Activated CD4-positive, alpha-beta memory T cell treated with anti-CD3 and anti-CD28 coated beads, Interleukin-2, amount 10 ng/mL, durations not matched to agents 7 days and 5 days (primary cell): ENCODE measurements at regions not wholly inside any gene's neighbourhood (a gene's known extent, or its start where the extent isn't known, plus 50 kb on each side); places are given as distances from the start of the nearest gene placed in this dataset.

ENCODE experiments used
- CTCF ChIA-PET: fragments of 350-600 bp; sonication (Branson Sonifier 250); formaldehyde crosslinking; loops from one replicate; lab custom pipeline; 2021; ENCODE audit warnings: antibody characterized with exemption, inconsistent platforms; lab: Charles Lee
- POLR2A ChIA-PET: fragments of 350-600 bp; sonication (Branson Sonifier 250); formaldehyde crosslinking; loops from one replicate; lab custom pipeline; 2021; ENCODE audit warnings: antibody characterized with exemption; lab: Charles Lee
- DNase-seq: peaks from one replicate; pipeline ENCODE4 v3.0.0-alpha.2; 2020
- H3K27ac Mint-ChIP-seq: one replicate; pipeline ENCODE4 v1.8.0; 2021; ENCODE audit warnings: mild to moderate bottlenecking, mixed read lengths
- H3K27me3 Mint-ChIP-seq: one replicate; pipeline ENCODE4 v1.8.0; 2021; ENCODE audit warnings: mixed read lengths
- H3K36me3 Mint-ChIP-seq: one replicate; pipeline ENCODE4 v1.8.0; 2021; ENCODE audit warnings: low read depth, mixed read lengths
- H3K4me1 Mint-ChIP-seq: one replicate; pipeline ENCODE4 v1.8.0; 2021; ENCODE audit warnings: mixed read lengths
- H3K4me3 Mint-ChIP-seq: one replicate; pipeline ENCODE4 v1.8.0; 2021; ENCODE audit warnings: mild to moderate bottlenecking, mixed read lengths
- H3K9me3 Mint-ChIP-seq: one replicate; pipeline ENCODE4 v1.8.0; 2021; ENCODE audit warnings: mixed read lengths

DNA sequence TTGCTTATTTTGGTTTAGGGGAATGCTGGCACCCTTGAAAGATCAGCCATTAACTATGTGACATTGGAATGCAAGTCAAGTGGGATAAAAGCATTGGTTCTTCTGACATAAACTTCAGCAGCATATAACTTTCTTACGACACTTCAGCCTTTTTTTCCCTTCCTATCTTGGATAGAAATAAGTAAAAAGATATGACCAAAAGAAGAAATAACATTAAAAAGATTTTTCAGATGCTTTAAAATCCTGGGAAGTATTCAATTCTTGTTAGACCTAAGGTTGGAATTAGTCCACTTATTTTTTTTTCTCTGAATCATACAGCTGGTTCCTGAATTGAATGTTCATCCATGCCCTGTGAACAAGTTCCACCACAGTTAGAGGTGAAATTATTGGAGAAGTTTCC, 85.6 kb upstream of the TSPAN8 start:
- Mint-ChIP-seq H3K27ac (no peak overlapping the region), H3K36me3 (no peaks in the 10 kb centered on the region), H3K4me1 (no peaks in the 10 kb centered on the region), H3K27me3 (no peaks in the 10 kb centered on the region), H3K4me3 (no peak overlapping the region), H3K9me3 (no peaks in the 10 kb centered on the region)
- DNase-seq: no peak
- ChIA-PET POLR2A (no interaction called here), CTCF (no interaction called here)

DNA sequence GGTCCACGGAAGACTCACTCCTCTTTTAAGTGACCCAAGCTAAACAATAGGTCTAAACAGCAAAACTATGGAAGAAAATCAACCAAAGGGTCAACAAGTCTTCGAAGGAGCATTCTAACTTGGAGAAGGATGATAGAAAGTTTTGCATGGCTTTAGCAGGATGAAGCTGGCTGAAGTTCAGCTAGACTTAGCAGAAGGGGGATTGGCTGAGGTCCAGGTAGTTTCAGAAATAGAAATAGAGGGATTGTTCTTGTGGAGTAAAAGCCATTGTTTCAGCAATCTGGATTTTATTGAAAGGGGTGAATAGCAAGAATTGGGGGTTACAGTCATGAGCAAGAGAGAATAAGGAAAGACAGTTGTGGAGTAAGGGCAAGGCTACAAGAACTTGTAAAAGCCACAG, 84.7 kb upstream of the TSPAN8 start:
- Mint-ChIP-seq H3K4me3 (no peak overlapping the region), H3K9me3 (no peaks in the 10 kb centered on the region), H3K27ac (no peak overlapping the region), H3K4me1 (no peaks in the 10 kb centered on the region), H3K27me3 (no peaks in the 10 kb centered on the region), H3K36me3 (no peaks in the 10 kb centered on the region)
- POLR2A ChIA-PET: no interaction called here
- CTCF ChIA-PET: no interaction called here
- DNase-seq: no peak

- Mint-ChIP-seq H3K9me3 (no peaks in the 10 kb centered on the region), H3K27me3 (no peaks in the 10 kb centered on the region), H3K27ac (no peak overlapping the region), H3K4me1 (no peaks in the 10 kb centered on the region), H3K36me3 (no peaks in the 10 kb centered on the region), H3K4me3 (no peak overlapping the region)
- DNase-seq: no peak
- ChIA-PET CTCF (no interaction called here), POLR2A (no interaction called here)
Measured at GRCh38 chr12:71240946-71241345, 83.1 kb upstream of the TSPAN8 start.

GRCh38 chr12:71239731-71240130, 81.9 kb upstream of the TSPAN8 start:
- Mint-ChIP-seq H3K36me3 (no peaks in the 10 kb centered on the region), H3K4me1 (no peaks in the 10 kb centered on the region), H3K4me3 (no peak overlapping the region), H3K9me3 (no peaks in the 10 kb centered on the region), H3K27me3 (no peaks in the 10 kb centered on the region), H3K27ac (no peak overlapping the region)
- POLR2A ChIA-PET: no interaction called here
- DNase-seq: no peak
- CTCF ChIA-PET: no interaction called here

- Mint-ChIP-seq H3K27me3 (no peaks in the 10 kb centered on the region), H3K27ac (no peak overlapping the region), H3K9me3 (no peaks in the 10 kb centered on the region), H3K4me1 (no peaks in the 10 kb centered on the region), H3K4me3 (no peak overlapping the region), H3K36me3 (no peaks in the 10 kb centered on the region)
- POLR2A ChIA-PET: no interaction called here
- DNase-seq: no peak
- CTCF ChIA-PET: no interaction called here
Measured at GRCh38 chr12:71237128-71237527, 79.3 kb upstream of the TSPAN8 start.

GRCh38 chr12:71236133-71236660, 78.4 kb upstream of the TSPAN8 start:
- CTCF ChIA-PET: no interaction called here
- H3K9me3 Mint-ChIP-seq: no peaks in the 10 kb centered on the region
- no peak overlapping the region for H3K4me3 Mint-ChIP-seq
- no peaks in the 10 kb centered on the region for H3K27me3 Mint-ChIP-seq
- H3K27ac Mint-ChIP-seq: no peak overlapping the region
- DNase-seq: no peak
- POLR2A ChIA-PET: no interaction called here
- no peaks in the 10 kb centered on the region for H3K36me3 Mint-ChIP-seq
- no peaks in the 10 kb centered on the region for H3K4me1 Mint-ChIP-seq

DNA sequence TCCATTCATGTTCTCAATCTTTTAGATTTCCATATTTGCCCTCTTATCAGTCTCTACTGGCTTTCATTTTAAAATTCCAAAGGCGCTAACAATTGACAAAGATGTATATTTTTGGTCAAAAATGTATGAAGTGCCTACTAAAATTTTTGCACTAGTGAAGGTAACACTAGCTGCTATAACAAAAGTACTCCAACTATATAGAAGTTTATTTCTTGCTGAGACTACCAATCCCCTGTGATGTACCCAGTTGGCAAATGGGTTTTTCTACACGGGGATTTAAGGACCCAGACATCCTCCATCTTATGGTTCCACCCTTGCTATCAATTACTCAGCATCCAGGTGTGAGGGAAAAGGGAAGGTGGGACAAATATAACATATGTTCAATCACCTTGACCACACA, 75.3 kb upstream of the TSPAN8 start:
- Mint-ChIP-seq H3K27ac (no peak overlapping the region), H3K9me3 (no peaks in the 10 kb centered on the region), H3K4me1 (no peaks in the 10 kb centered on the region), H3K36me3 (no peaks in the 10 kb centered on the region), H3K27me3 (no peaks in the 10 kb centered on the region), H3K4me3 (no peak overlapping the region)
- ChIA-PET POLR2A (no interaction called here), CTCF (no interaction called here)
- DNase-seq: no peak

DNA sequence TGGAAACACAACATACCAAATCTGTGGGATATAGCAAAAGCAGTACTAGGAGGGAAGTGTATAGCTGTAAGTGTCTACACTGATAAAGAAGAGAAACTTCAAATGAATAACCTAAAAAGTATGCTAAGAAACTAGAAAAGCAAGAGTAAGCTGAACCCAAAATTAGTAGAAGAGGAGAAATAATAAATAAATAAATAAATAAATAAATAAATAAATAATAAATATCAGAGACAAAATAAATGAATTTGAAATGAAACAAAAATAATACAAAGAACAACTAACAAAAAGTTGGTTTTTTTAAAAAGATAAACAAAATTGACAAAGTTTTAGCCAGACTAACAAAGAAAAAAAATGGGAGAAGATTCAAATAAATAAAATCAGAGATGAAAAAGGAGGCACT, 72.7 kb upstream of the TSPAN8 start:
- DNase-seq: no peak
- ChIA-PET CTCF (no interaction called here), POLR2A (no interaction called here)
- Mint-ChIP-seq H3K36me3 (no peaks in the 10 kb centered on the region), H3K27ac (no peak overlapping the region), H3K4me3 (no peak overlapping the region), H3K9me3 (no peaks in the 10 kb centered on the region), H3K27me3 (no peaks in the 10 kb centered on the region), H3K4me1 (no peaks in the 10 kb centered on the region)

DNA sequence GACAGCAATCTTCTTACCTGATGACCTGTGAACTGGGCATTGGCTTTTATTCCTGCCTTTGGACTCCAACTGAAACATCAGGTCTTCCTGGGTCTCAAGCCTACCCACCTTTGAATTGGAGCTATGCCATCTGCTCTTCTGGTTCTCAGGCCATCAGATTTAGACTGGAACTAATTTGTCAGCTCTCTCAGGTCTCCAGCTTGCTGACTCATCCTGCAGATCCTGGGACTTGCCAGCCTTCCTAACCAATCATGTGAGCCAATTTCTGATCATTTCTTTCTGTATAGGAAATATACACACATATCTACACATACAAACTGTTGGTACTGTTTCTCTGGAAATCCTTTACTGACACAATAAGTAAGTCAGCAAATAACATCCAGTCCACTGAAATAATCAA, 65.3 kb upstream of the TSPAN8 start:
- no peak overlapping the region for H3K27ac Mint-ChIP-seq
- H3K4me3 Mint-ChIP-seq: no peak overlapping the region
- POLR2A ChIA-PET: no interaction called here
- no peaks in the 10 kb centered on the region for H3K36me3 Mint-ChIP-seq
- H3K4me1 Mint-ChIP-seq: no peaks in the 10 kb centered on the region
- H3K27me3 Mint-ChIP-seq: no peaks in the 10 kb centered on the region
- CTCF ChIA-PET: no interaction called here
- no peaks in the 10 kb centered on the region for H3K9me3 Mint-ChIP-seq
- DNase-seq: no peak

DNA sequence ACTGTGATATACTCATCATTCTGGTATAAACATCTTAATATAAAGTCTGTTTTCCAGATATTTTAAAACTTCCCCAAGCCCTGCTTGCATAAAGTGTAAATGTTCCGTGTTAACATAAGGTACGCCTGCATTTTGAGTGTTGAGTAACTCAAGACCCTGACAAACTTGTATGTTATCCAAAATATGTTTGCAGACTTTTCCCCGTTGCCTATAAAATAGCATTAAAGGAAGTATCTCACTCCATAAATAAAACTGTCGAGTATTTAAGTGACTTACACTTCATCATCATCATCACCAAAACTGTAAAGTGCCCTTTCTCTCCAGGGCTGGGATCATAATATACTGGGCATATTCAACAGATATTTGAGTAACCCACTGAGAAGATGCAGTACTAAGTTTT, 64.6 kb upstream of the TSPAN8 start:
- Mint-ChIP-seq H3K4me1 (no peaks in the 10 kb centered on the region), H3K9me3 (no peaks in the 10 kb centered on the region), H3K27ac (no peak overlapping the region), H3K36me3 (no peaks in the 10 kb centered on the region), H3K27me3 (no peaks in the 10 kb centered on the region), H3K4me3 (no peak overlapping the region)
- no peak for DNase-seq
- ChIA-PET CTCF (no interaction called here), POLR2A (no interaction called here)

DNA sequence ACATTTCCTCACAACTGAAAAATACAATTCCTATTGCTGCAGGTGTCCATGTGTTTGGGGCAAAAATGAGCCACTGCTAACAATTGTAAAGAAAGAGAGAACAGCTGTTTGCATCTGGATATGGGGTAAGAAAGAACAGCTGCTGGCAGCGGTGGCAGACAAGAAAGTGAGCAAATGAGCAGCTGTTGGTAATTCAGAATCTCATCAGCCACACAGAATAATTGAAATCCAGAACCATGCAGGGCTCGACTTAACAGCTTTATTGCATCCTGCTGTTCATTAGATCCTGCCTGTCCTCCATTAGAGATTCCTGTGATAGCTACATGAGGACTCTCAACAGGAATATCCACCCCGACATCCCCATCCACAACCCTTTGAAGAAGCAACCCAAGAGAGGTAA, 62.5 kb upstream of the TSPAN8 start:
- Mint-ChIP-seq H3K36me3 (no peaks in the 10 kb centered on the region), H3K9me3 (no peaks in the 10 kb centered on the region), H3K4me3 (no peak overlapping the region), H3K4me1 (no peaks in the 10 kb centered on the region), H3K27ac (no peak overlapping the region), H3K27me3 (no peaks in the 10 kb centered on the region)
- ChIA-PET POLR2A (no interaction called here), CTCF (no interaction called here)
- DNase-seq: no peak

GRCh38 chr12:71219224-71219623, 61.4 kb upstream of the TSPAN8 start:
- no peaks in the 10 kb centered on the region for H3K9me3 Mint-ChIP-seq
- no peak overlapping the region for H3K27ac Mint-ChIP-seq
- POLR2A ChIA-PET: no interaction called here
- no peaks in the 10 kb centered on the region for H3K27me3 Mint-ChIP-seq
- no peak for DNase-seq
- H3K4me1 Mint-ChIP-seq: no peaks in the 10 kb centered on the region
- CTCF ChIA-PET: no interaction called here
- H3K36me3 Mint-ChIP-seq: no peaks in the 10 kb centered on the region
- no peak overlapping the region for H3K4me3 Mint-ChIP-seq

DNA sequence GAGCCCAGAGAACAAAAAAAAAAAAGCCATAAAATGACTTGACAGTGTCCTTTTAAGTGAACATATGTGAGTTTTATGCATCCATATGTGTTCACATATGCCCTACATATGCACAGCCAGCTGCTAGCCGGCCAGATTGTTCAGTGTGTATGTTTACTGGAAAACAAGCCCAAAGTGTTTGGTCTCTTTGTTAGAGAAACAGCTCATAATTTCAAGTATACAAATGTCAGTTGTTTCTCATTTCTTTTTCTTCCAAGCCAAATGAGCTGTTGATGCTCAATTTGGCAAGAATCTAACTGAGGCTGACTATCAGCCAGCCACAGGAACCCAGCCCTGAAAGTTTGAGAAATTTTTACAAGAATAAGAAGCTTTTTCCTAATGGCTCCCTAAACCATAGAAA, 60.8 kb upstream of the TSPAN8 start:
- no peaks in the 10 kb centered on the region for H3K4me1 Mint-ChIP-seq
- H3K36me3 Mint-ChIP-seq: no peaks in the 10 kb centered on the region
- ChIA-PET POLR2A (no interaction called here), CTCF (interaction anchor here (0.9 kb wide), 1 partner anchor 418 kb away, joined by 3 read pairs; no protein-coding TSS in a partner anchor)
- no peak overlapping the region for H3K4me3 Mint-ChIP-seq
- no peak overlapping the region for H3K27ac Mint-ChIP-seq
- no peaks in the 10 kb centered on the region for H3K9me3 Mint-ChIP-seq
- no peak for DNase-seq
- no peaks in the 10 kb centered on the region for H3K27me3 Mint-ChIP-seq

GRCh38 chr12:71216725-71217579, 59.2 kb upstream of the TSPAN8 start:
- ChIA-PET POLR2A (no interaction called here), CTCF (interaction anchor here (0.6 kb wide), 1 partner anchor 483 kb away, joined by 3 read pairs; no protein-coding TSS in a partner anchor)
- no peaks in the 10 kb centered on the region for H3K9me3 Mint-ChIP-seq
- DNase-seq: no peak
- H3K27me3 Mint-ChIP-seq: no peaks in the 10 kb centered on the region
- no peak overlapping the region for H3K27ac Mint-ChIP-seq
- H3K4me1 Mint-ChIP-seq: no peaks in the 10 kb centered on the region
- no peak overlapping the region for H3K4me3 Mint-ChIP-seq
- H3K36me3 Mint-ChIP-seq: no peaks in the 10 kb centered on the region
